ENCODE measurements at regions not wholly inside any gene's neighbourhood (a gene's known extent, or its start where the extent isn't known, plus 50 kb on each side); places are given as distances from the start of the nearest gene placed in this dataset.

DNA sequence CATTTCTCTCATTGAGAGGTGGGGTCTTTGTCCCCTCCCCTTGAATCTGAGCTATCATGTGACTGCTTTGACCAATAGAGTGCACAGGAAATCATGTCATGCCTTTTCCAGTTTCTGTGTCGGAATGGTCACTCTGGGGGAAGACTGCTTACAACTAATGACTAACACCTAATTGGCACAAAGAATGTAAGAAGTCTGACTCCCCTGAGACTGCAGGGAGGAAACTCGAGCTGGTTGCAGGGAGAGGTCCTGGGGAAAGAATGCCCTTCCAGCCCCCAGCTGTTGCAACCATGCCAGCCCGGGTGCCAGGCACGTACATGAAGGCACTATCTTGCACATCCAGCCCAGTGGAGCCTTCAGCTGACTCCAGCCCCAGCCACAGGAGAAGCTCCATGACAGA, 254.2 kb downstream of the DHX15 start:
- POLR2A ChIA-PET = no interaction called here
- TF ChIP-seq, protein P1, sequence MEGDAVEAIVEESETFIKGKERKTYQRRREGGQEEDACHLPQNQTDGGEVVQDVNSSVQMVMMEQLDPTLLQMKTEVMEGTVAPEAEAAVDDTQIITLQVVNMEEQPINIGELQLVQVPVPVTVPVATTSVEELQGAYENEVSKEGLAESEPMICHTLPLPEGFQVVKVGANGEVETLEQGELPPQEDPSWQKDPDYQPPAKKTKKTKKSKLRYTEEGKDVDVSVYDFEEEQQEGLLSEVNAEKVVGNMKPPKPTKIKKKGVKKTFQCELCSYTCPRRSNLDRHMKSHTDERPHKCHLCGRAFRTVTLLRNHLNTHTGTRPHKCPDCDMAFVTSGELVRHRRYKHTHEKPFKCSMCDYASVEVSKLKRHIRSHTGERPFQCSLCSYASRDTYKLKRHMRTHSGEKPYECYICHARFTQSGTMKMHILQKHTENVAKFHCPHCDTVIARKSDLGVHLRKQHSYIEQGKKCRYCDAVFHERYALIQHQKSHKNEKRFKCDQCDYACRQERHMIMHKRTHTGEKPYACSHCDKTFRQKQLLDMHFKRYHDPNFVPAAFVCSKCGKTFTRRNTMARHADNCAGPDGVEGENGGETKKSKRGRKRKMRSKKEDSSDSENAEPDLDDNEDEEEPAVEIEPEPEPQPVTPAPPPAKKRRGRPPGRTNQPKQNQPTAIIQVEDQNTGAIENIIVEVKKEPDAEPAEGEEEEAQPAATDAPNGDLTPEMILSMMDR (IDR thresholded peaks at IDR 0.05) = no peak
- CTCF ChIA-PET = no interaction called here
- Mint-ChIP-seq H3K4me1 (ENCODE audit: low read depth) (no peaks in the 10 kb centered on the region), H3K9me3 (no peaks in the 10 kb centered on the region), H3K27me3 (no peaks in the 10 kb centered on the region), H3K36me3 (ENCODE audit: low read depth) (no peaks in the 10 kb centered on the region), H3K4me3 (no peak overlapping the region), H3K27ac (no peak overlapping the region)
- intact Hi-C loops (cut with micrococcal nuclease) = no loop called here
- no peak for DNase-seq
- no peak for ATAC-seq

DNA sequence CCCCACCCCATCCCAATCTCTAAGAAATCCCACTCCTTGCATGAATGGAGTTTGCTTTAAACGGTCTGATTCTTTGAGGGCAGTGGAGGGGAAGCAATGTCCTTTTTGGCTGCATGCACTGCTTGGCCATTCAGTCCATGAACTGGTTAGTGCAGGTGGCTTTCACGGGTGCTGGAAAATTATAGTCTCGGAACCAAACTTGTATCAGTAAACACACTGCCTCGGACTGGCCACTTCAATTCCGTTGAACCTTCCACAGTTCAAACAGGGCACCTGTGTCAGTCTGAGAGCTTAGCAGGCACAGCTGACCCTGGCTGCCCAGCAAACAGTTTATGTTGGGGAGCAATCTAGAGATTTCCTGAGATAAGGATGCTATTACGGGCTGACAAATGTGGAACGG, 255.6 kb downstream of the DHX15 start:
- Mint-ChIP-seq H3K4me3 (no peak overlapping the region), H3K27me3 (no peaks in the 10 kb centered on the region), H3K4me1 (ENCODE audit: low read depth) (no peaks in the 10 kb centered on the region), H3K27ac (no peak overlapping the region), H3K9me3 (no peaks in the 10 kb centered on the region), H3K36me3 (ENCODE audit: low read depth) (no peaks in the 10 kb centered on the region)
- TF ChIP-seq, protein P1 (IDR thresholded peaks at IDR 0.05) = no peak
- no peak for ATAC-seq
- intact Hi-C loops (cut with micrococcal nuclease) = no loop called here
- ChIA-PET CTCF (no interaction called here), POLR2A (no interaction called here)
- no peak for DNase-seq

DNA sequence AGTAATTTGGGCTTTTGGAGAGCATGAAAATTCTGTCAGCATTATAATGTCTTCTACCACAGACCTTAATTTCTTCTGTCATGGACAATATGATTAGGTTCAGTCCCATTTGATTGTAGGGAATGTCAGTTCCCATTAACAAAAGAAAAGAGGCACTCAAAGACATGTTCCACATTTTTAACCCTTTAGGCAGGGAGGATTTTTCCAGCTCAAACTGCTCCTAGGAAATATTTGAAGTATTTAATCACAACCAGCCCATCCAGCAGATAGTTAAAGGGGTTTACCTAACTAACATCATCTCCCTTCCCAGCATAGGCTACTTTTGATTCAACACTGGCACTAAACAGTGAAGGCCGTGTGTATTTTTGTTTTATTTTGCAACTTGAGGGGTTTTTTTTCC, 256.0 kb downstream of the DHX15 start:
- H3K9me3 Mint-ChIP-seq = no peaks in the 10 kb centered on the region
- ATAC-seq = no peak
- no peak overlapping the region for H3K27ac Mint-ChIP-seq
- POLR2A ChIA-PET = no interaction called here
- CTCF ChIA-PET = no interaction called here
- H3K4me3 Mint-ChIP-seq = no peak overlapping the region
- no peaks in the 10 kb centered on the region for H3K27me3 Mint-ChIP-seq
- TF ChIP-seq, protein P1 (IDR thresholded peaks at IDR 0.05) = no peak
- intact Hi-C loops (cut with micrococcal nuclease) = no loop called here
- no peak for DNase-seq
- no peaks in the 10 kb centered on the region for H3K36me3 Mint-ChIP-seq (ENCODE audit: low read depth)
- H3K4me1 Mint-ChIP-seq (ENCODE audit: low read depth) = no peaks in the 10 kb centered on the region

DNA sequence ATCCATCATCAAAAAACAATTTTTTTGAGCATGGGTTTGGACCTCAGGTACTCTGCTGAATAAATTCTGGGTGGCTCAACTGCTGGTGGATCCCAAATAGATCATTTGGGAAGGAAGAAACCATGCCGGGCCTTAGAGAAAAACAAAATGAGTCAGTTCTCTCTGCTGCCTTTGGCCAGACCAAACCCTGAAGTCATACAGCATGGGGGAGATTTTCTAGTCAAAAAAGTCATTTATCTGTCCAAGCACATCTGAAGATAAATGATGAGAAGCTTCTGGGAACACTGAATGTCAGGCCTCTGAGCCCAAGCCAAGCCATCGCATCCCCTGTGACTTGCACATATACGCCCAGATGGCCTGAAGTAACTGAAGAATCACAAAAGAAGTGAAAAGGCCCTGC, 261.4 kb downstream of the DHX15 start:
- H3K27ac Mint-ChIP-seq = no peak overlapping the region
- ATAC-seq (no peak), DNase-seq (no peak)
- ChIA-PET CTCF (no interaction called here), POLR2A (no interaction called here)
- no peaks in the 10 kb centered on the region for H3K9me3 Mint-ChIP-seq
- H3K4me3 Mint-ChIP-seq = no peak overlapping the region
- H3K27me3 Mint-ChIP-seq = no peaks in the 10 kb centered on the region
- intact Hi-C loops (cut with micrococcal nuclease) = no loop called here
- TF ChIP-seq, protein P1 (IDR thresholded peaks at IDR 0.05) = no peak
- no peaks in the 10 kb centered on the region for H3K36me3 Mint-ChIP-seq (ENCODE audit: low read depth)
- no peaks in the 10 kb centered on the region for H3K4me1 Mint-ChIP-seq (ENCODE audit: low read depth)

DNA sequence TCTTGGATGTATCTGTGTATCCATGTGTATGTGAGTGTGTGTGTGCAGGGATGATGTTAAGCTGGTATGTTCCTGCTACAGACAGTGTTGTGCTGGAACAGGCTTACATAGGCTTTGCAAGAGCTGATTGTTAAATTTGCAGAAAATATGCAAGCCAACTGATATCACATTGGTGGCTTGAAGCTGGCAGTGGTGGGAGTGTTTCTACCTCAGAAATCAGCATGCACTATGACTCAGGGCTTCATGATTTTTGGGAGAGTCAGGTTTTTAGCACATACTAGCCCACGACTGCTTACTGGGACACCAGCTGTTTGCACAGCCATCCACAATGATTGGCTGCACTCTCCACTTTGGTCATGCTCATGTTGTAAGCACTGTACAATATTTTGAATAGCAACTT, 261.8 kb downstream of the DHX15 start:
- ATAC-seq = no peak
- no peaks in the 10 kb centered on the region for H3K9me3 Mint-ChIP-seq
- intact Hi-C loops (cut with micrococcal nuclease) = no loop called here
- ChIA-PET CTCF (no interaction called here), POLR2A (no interaction called here)
- H3K4me1 Mint-ChIP-seq (ENCODE audit: low read depth) = no peaks in the 10 kb centered on the region
- H3K36me3 Mint-ChIP-seq (ENCODE audit: low read depth) = no peaks in the 10 kb centered on the region
- no peaks in the 10 kb centered on the region for H3K27me3 Mint-ChIP-seq
- TF ChIP-seq, protein P1 (IDR thresholded peaks at IDR 0.05) = no peak
- no peak overlapping the region for H3K27ac Mint-ChIP-seq
- H3K4me3 Mint-ChIP-seq = no peak overlapping the region
- no peak for DNase-seq
